ENCODE measurements at regions not wholly inside any gene's neighbourhood (a gene's known extent, or its start where the extent isn't known, plus 50 kb on each side); places are given as distances from the start of the nearest gene placed in this dataset.

DNA sequence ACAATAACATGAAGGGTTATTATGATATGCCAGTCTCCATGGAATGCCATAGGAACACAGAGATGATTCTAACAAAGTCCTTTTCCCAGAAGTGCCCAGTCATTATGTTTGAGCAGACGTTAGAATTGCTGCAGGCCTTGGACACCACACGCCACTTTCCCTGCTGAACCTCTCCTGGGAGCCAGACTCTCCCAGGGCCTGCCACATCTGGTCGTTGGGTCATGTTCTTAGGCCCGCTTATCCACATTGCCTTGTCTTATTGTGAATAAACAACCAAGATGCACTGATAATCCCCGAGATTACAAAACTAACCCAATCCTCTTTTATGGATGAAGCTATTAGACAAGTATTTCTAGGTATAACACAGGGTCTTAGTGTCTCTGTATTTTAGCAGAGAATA, 276.5 kb upstream of the CITED2 start:
- Histone ChIP-seq H2AFZ (ENCODE audit: low read length) (no peak overlapping the region), H3K9me3 (ENCODE audit: low read depth, low read length) (no peaks in the 10 kb centered on the region), H4K20me1 (ENCODE audit: insufficient read depth, low read length) (no peaks in the 10 kb centered on the region)

DNA sequence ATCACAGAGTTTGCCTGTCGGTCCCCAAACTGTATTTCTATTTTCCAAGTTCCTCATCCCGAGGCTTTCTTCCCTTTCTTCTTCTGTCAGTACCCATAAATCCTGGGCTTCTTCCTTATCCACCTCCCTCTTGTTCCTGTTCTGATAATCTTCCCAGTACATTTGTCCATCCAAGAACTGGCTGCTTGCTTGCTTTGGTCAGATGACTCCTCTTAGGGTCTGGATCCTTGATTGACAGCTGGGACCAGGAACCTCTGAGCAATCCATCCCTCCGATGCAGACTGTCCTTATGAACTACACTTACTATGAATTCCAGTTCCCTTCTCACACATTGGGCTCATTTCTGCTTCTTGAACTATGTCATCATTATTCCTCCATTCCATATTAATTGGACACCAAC, 275.3 kb upstream of the CITED2 start:
- Histone ChIP-seq H3K4me1 (ENCODE audit: insufficient read depth, low read length) (no peaks in the 10 kb centered on the region), H3K79me2 (ENCODE audit: insufficient read depth, low read length) (no peaks in the 10 kb centered on the region), H3K4me2 (ENCODE audit: insufficient read depth, low read length) (no peak overlapping the region), H3K36me3 (ENCODE audit: insufficient read depth, low read length) (no peaks in the 10 kb centered on the region), H3K27ac (ENCODE audit: low read depth, low read length) (no peak overlapping the region), H2AFZ (ENCODE audit: low read length) (no peak overlapping the region), H3K27me3 (ENCODE audit: insufficient read depth, low read length) (no peaks in the 10 kb centered on the region), H3K4me3 (ENCODE audit: insufficient read depth, low read length) (no peak overlapping the region), H4K20me1 (ENCODE audit: insufficient read depth, low read length) (no peaks in the 10 kb centered on the region), H3K9me3 (ENCODE audit: low read depth, low read length) (no peaks in the 10 kb centered on the region)
- DNase-seq (ENCODE audit: insufficient read length, low spot score, missing footprints), result no peak
- TF ChIP-seq, protein P1, sequence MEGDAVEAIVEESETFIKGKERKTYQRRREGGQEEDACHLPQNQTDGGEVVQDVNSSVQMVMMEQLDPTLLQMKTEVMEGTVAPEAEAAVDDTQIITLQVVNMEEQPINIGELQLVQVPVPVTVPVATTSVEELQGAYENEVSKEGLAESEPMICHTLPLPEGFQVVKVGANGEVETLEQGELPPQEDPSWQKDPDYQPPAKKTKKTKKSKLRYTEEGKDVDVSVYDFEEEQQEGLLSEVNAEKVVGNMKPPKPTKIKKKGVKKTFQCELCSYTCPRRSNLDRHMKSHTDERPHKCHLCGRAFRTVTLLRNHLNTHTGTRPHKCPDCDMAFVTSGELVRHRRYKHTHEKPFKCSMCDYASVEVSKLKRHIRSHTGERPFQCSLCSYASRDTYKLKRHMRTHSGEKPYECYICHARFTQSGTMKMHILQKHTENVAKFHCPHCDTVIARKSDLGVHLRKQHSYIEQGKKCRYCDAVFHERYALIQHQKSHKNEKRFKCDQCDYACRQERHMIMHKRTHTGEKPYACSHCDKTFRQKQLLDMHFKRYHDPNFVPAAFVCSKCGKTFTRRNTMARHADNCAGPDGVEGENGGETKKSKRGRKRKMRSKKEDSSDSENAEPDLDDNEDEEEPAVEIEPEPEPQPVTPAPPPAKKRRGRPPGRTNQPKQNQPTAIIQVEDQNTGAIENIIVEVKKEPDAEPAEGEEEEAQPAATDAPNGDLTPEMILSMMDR (IDR thresholded peaks at IDR 0.05; ENCODE audit: extremely low read depth, low read depth, low read length), result no peak

More for the DNA sequence above, 276.5 kb upstream of the CITED2 start:
- Histone ChIP-seq H3K4me1 (ENCODE audit: insufficient read depth, low read length) (no peaks in the 10 kb centered on the region), H3K4me2 (ENCODE audit: insufficient read depth, low read length) (no peak overlapping the region), H3K36me3 (ENCODE audit: insufficient read depth, low read length) (no peaks in the 10 kb centered on the region), H3K27ac (ENCODE audit: low read depth, low read length) (no peak overlapping the region), H3K4me3 (ENCODE audit: insufficient read depth, low read length) (no peak overlapping the region), H3K79me2 (ENCODE audit: insufficient read depth, low read length) (no peaks in the 10 kb centered on the region), H3K27me3 (ENCODE audit: insufficient read depth, low read length) (no peaks in the 10 kb centered on the region)
- TF ChIP-seq, protein P1 (IDR thresholded peaks at IDR 0.05; ENCODE audit: extremely low read depth, low read depth, low read length), result no peak
- no peak for DNase-seq (ENCODE audit: insufficient read length, low spot score, missing footprints)

DNA sequence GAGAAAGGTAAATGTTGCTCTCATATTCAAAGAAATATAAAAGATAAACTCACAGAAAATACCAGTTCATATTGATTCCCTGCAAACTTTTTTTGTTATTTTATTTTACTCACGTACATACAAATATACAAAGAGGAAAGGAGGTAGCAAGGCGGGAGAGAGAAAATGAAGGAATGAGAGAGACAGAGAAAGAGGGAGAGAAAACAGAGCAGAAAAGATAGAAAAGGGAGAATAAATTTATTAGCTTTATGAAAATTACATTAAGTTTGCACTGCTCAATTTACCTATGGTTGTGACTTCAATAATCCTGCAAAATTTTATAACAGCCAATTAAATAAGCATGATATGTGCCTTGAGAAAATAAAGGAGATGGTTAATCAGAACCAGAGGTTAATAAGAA, 274.7 kb upstream of the CITED2 start:
- no peak for DNase-seq (ENCODE audit: insufficient read length, low spot score, missing footprints)
- H3K4me3 ChIP-seq (ENCODE audit: insufficient read depth, low read length), result no peak overlapping the region
- no peaks in the 10 kb centered on the region for H3K36me3 ChIP-seq (ENCODE audit: insufficient read depth, low read length)
- H3K4me1 ChIP-seq (ENCODE audit: insufficient read depth, low read length), result no peaks in the 10 kb centered on the region
- H3K27me3 ChIP-seq (ENCODE audit: insufficient read depth, low read length), result no peaks in the 10 kb centered on the region
- TF ChIP-seq, protein P1 (IDR thresholded peaks at IDR 0.05; ENCODE audit: extremely low read depth, low read depth, low read length), result no peak
- no peaks in the 10 kb centered on the region for H3K79me2 ChIP-seq (ENCODE audit: insufficient read depth, low read length)
- no peak overlapping the region for H3K27ac ChIP-seq (ENCODE audit: low read depth, low read length)
- H3K4me2 ChIP-seq (ENCODE audit: insufficient read depth, low read length), result no peak overlapping the region
- no peaks in the 10 kb centered on the region for H4K20me1 ChIP-seq (ENCODE audit: insufficient read depth, low read length)
- no peak overlapping the region for H2AFZ ChIP-seq (ENCODE audit: low read length)
- H3K9me3 ChIP-seq (ENCODE audit: low read depth, low read length), result no peaks in the 10 kb centered on the region

DNA sequence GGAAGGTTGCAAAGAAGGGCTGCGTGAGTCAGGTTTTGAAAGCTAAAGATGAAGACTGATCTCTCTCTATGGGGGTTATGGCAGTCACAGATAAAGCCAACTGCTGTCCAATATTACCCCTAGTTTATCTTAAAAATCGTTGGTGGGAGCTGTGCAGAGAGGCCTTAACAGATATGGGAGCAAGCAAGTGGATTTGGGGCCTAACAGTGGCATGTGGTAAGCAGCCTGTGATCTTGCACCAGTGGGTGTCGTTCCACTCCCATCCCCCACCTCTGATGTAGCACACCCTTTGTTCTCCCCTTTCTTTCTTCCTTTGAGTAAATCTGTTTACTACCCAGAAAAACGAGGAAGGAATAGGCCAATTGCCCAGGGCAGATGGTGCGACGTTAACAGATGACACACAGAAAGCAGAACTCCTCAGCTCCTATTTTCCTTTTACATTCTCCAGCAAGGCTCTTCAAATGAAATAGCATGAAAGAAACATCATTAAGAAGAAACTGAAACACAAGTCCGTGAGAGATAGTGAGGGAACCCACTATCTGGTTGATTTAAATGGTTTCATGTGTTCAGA, 274.1 kb upstream of the CITED2 start:
- H3K27me3 ChIP-seq (ENCODE audit: insufficient read depth, low read length), result no peaks in the 10 kb centered on the region
- H2AFZ ChIP-seq (ENCODE audit: low read length), result no peak overlapping the region
- H3K4me3 ChIP-seq (ENCODE audit: insufficient read depth, low read length), result no peak overlapping the region
- no peaks in the 10 kb centered on the region for H3K4me1 ChIP-seq (ENCODE audit: insufficient read depth, low read length)
- no peaks in the 10 kb centered on the region for H3K36me3 ChIP-seq (ENCODE audit: insufficient read depth, low read length)
- TF ChIP-seq, protein P1 (IDR thresholded peaks at IDR 0.05; ENCODE audit: extremely low read depth, low read depth, low read length), result no peak
- H4K20me1 ChIP-seq (ENCODE audit: insufficient read depth, low read length), result no peaks in the 10 kb centered on the region
- no peak overlapping the region for H3K27ac ChIP-seq (ENCODE audit: low read depth, low read length)
- no peak overlapping the region for H3K4me2 ChIP-seq (ENCODE audit: insufficient read depth, low read length)
- no peak for DNase-seq (ENCODE audit: insufficient read length, low spot score, missing footprints)
- no peaks in the 10 kb centered on the region for H3K9me3 ChIP-seq (ENCODE audit: low read depth, low read length)
- H3K79me2 ChIP-seq (ENCODE audit: insufficient read depth, low read length), result no peaks in the 10 kb centered on the region
